ENCODE measurements at regions not wholly inside any gene's neighbourhood (a gene's known extent, or its start where the extent isn't known, plus 50 kb on each side); places are given as distances from the start of the nearest gene placed in this dataset.
A peak's percentile ranks its signal among the peaks of the same experiment; 100 is the strongest.
"Not testable (repeated sequence)": the region's sequence is repeated elsewhere in the genome, so short reads cannot be mapped to it uniquely, and the experiment has no call there.

DNA sequence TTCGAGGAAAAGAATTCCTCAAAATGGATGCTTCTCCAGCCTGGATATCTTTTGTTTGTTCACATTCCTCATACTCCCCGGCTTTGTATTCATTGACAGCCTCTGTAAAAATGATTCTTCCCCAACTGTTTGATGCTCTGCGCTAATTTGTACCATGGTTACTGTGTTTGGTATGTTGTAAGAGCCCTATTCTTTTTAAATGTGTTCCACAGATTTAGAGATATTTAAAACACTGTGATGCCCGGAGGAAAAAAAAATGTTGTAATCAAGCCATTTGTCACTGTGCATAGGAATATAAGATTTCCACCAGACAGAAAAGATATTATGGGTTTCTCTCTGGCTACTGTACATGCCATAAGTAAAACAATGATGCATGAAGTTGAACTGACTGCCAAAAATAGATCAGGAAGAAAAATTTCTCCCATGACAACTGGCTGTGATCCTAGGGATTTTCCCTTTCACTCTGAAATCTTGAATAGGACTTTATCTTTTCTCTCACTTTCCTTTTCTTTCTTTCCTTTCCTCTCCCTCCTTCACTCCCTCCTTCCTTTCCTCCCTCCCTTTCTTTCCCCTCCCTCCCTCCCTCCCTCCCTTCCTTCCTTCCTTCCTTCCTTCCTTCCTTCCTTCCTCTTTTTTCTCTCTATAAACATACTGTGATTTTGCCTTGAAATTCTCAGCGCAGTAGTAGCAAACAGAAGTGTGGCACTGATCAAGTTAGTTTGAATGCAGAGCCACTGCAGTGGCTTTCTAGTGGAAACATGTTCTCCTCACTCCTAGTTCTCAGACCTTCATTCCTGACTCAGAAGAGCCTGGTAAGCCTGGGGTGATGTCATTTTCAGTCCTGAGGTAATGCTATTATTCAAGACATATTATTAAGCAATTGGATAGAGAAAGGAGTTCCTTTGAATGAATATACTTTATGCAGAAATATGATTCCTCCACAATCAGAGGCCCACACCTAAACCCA, 254.9 kb upstream of the TBL1XR1 start:
- in situ Hi-C loops (cut with HindIII; ENCODE audit: low pct_unique_long_range_greater_than_20kb, low sequenced_read_pairs), result no loop called here
- no peak for DNase-seq (ENCODE audit: low read depth, low spot score)

DNA sequence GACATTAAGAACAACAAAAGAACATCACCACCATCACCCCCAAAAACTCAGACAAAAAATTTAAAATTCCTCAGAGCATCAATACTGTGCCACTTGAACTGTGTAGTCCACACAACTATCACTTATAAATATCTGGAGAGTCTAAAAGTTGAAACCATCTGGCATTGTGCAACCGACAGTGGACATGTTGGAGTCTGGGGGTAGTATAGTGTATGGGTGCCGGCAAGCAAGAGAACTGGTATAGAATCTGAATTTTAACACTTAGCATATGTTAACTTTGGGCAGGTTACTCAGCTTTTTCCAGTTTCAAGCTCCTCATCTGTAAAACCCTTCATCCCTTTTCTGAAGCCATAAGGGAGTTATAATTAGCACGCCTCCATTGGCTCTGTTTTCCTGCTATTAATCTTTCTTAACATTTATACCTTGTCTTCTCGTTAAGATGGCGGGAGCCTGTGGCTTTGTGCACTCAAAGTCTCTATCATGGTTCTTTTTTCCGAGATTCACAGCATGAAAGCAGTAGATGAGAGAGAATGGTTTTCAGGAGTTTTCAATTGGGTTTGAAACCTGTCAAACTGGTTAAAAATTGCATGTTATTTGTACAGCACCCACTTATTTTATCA, 255.7 kb upstream of the TBL1XR1 start:
- no peak for DNase-seq (ENCODE audit: low read depth, low spot score)
- in situ Hi-C loops (cut with HindIII; ENCODE audit: low pct_unique_long_range_greater_than_20kb, low sequenced_read_pairs), result no loop called here

DNA sequence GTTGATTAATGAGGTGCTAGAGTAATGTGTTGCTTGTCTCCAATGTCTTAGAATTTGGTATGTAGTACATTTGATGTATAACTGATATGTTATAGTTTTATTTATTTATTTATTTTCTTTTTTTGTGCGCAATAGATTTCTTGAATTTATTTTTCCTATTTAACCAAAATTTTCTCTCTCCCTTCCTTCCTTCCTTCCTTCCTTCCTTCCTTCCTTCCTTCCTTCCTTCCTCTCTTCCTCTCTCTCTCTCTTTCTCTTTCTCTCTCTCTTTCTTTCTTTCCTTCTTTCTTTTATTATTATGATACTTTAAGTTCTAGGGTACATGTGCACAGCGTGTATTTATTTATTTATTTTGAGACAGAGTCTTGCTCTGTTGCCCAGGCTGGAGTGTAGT, 256.2 kb upstream of the TBL1XR1 start:
- in situ Hi-C loops (cut with HindIII; ENCODE audit: low pct_unique_long_range_greater_than_20kb, low sequenced_read_pairs), result no loop called here
- DNase-seq (ENCODE audit: low read depth, low spot score), result no peak

DNA sequence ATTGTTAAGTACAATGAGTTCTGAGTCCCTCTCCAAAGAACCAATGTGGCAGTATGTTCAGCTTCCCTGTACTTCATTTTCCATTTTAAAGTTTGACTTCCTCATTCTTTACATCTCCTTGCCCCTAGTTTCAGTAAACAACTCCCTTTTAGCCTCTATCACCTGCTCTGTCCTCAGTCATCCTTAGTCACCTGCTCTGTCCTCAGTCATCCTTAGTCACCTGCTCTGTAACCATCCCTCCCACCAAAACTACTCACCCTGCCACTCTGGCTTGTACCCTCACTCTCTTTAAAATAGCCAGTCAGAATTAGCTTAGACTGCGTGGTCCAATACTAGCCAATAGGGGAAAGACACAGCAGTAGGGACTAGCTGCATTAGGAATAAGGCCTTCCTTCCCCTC, 259.9 kb upstream of the TBL1XR1 start:
- in situ Hi-C loops (cut with HindIII; ENCODE audit: low pct_unique_long_range_greater_than_20kb, low sequenced_read_pairs); DNase-seq (ENCODE audit: low read depth, low spot score): not testable (repeated sequence)

DNA sequence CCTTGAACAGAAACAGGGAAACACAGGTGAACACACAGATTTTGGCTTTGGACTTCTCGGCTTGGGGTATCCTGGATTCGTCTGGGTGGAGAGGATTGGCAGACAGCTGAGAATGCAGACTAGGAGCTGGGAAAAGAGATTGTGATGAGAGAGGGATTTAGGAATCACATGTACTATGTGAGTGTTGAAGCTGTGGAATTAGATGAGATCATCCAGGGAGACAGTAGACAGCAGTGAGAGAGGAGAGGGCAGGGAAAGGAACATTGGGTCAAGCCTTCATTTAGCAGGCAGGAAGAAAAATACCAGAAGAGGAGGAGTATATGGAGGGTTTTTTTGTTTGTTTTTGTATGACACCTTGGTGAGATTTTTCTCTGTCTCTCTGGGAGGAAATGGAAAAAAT, 262.1 kb upstream of the TBL1XR1 start:
- in situ Hi-C loops (cut with HindIII; ENCODE audit: low pct_unique_long_range_greater_than_20kb, low sequenced_read_pairs), result no loop called here
- DNase-seq (ENCODE audit: low read depth, low spot score), result no peak

DNA sequence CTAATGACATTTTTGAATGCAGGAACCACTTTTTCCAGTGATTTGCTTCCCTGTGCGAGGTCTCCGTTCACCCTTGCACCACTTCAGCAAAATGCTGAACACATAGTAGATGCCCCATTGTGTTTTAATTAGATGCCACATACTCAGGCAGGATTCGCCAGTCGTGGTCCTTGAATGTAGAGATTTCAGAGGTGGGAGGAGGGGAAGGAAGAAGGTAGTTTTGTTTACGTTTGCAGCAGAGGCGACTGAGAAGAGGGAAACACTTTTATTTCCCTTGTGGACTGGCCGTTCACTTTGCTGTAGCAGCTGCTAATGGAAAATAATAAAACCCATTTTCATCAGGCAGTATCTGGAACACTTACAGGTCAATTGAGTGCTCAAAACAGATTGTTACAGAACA, 262.8 kb upstream of the TBL1XR1 start:
- no peak for DNase-seq (ENCODE audit: low read depth, low spot score)
- in situ Hi-C loops (cut with HindIII; ENCODE audit: low pct_unique_long_range_greater_than_20kb, low sequenced_read_pairs), result no loop called here

DNA sequence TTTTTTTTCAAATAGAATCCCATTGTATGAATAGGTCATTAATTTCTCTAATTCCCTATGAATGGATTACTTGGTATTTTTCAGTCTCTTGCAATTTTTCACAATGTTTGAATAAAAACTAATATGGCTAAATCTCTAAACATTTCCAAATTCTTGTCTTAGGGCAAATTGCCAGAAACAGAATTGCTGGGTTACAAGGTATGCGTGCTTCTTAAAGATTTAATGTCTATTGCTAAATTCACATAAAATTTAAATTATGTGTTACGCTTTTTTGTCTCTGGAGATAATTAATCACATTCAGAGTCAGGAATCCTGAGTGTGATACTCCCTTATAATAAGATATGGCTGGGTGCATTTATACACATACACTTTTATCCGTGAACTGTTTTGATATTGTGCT, 264.5 kb upstream of the TBL1XR1 start:
- no peak for DNase-seq (ENCODE audit: low read depth, low spot score)
- in situ Hi-C loops (cut with HindIII; ENCODE audit: low pct_unique_long_range_greater_than_20kb, low sequenced_read_pairs), result no loop called here

DNA sequence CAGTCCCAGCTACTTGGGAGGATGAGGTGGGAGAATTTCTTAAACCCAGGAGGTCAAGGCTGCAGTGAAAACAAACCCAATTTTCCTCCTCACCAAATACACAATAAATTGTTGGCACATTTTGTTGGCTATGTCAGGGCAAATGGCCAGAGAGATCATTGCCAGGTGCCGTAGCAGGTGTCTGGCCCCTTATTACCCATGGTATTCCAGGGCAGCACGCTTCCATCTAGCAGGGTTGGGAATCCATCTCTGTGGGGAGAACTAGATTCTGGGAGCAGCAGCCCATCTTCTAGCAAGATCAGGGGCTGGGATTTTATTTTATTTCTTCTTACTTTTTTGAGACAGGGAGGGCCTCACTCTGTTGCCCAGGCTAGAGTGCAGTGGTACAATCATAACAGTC, 266.1 kb upstream of the TBL1XR1 start:
- DNase-seq (ENCODE audit: low read depth, low spot score), result not testable (repeated sequence)

DNA sequence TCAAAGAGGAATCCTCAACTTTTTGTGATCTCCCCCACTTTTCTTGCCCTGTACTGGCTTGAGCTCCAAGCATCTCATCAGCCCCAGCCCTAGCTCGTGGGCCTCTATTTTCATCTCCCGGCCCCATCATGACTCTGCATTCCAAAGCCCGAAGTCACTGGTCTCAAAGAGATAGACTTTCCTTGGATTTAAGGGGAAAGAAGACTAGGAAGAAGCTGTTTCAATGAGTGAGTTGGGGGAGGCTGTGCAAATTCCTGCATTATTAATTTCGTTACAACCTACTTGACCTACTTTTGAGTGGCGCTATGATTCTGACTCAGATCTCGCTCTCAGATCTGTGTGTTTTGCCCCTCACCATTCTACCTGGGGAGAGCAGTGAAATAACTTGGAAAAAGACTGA, 266.6 kb upstream of the TBL1XR1 start:
- in situ Hi-C loops (cut with HindIII; ENCODE audit: low pct_unique_long_range_greater_than_20kb, low sequenced_read_pairs), result no loop called here
- DNase-seq (ENCODE audit: low read depth, low spot score), result no peak

More for the DNA sequence above, 266.1 kb upstream of the TBL1XR1 start:
- in situ Hi-C loops (cut with HindIII; ENCODE audit: low pct_unique_long_range_greater_than_20kb, low sequenced_read_pairs), result not testable (repeated sequence)

DNA sequence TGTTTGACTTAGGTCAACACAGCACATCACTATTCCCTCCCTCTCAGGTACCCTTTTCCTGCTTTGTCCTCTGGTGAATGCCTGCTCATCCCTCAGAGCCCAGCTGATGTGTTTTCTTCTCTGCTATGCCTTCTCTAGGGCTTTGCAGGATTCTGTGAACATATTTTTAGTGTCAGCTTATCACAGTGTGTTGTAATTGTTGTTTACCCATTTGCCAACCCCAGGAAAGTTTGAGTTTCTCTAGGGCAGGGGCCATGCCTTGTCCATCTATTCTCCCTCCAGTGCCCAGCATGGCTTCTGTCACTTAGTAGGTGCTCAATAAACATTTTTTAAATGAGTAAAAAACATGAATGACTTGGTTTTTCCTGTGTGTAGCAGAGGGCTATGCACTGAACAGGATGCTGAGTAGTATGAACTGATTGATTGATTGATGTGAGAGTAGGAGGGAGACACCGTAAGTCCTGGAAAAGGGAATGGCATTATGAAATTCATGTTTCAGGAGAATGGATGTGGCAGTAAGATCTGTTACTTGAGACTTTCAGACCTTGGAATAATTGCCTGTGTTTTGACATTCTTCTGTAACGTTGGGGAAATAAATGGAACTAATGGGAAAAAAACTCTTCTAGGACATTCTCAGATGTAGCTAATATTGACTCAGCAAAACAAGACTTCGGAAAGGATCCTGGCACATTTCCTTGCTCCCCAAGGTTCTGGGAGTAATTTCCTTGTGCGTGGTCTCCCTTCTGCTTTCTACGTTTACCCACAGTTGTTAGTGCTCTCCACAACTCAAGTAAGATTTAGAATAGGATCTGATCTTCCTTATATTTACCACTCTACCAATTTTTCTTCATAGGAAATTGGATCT, 267.3 kb upstream of the TBL1XR1 start:
- in situ Hi-C loops (cut with HindIII; ENCODE audit: low pct_unique_long_range_greater_than_20kb, low sequenced_read_pairs), result no loop called here
- DNase-seq (ENCODE audit: low read depth, low spot score), result no peak

DNA sequence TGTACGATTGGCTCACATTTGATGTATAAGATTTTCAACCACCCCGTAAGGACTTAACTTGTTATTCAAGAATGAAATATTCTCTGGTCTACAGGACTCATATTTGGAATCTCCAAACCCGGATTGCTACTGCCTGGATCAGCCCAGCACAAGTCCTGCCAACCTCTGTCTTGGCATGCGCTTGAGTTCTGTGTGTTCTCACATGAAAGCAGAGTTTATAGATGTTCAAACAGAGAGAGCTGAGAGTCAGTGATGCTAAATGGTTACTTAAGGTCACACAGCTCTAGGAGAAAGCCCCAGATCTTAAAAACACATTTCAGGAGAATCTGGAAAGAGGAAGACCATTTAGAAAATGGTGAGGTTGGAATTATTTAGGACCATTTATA, 268.0 kb upstream of the TBL1XR1 start:
- in situ Hi-C loops (cut with HindIII; ENCODE audit: low pct_unique_long_range_greater_than_20kb, low sequenced_read_pairs), result no loop called here
- DNase-seq (ENCODE audit: low read depth, low spot score), result no peak

DNA sequence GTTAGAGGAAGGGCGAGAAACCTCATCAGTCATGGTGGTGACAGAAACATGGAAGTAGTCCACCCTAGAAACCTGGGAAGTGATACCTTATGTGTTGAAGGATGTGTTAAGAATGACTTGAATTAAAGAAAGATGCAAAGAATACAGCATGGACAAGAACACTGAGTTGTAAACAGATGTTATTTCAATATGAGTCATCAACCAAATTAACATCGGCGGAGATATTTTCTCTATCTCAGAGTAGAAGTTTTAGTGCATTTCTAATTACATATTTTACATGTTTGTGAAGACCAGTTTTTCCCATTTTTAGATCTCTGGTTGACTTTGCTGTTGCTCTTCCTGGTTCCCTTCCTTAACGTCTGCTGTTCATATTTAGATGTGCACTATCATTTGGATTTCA, 268.8 kb upstream of the TBL1XR1 start:
- in situ Hi-C loops (cut with HindIII; ENCODE audit: low pct_unique_long_range_greater_than_20kb, low sequenced_read_pairs), result no loop called here
- no peak for DNase-seq (ENCODE audit: low read depth, low spot score)

DNA sequence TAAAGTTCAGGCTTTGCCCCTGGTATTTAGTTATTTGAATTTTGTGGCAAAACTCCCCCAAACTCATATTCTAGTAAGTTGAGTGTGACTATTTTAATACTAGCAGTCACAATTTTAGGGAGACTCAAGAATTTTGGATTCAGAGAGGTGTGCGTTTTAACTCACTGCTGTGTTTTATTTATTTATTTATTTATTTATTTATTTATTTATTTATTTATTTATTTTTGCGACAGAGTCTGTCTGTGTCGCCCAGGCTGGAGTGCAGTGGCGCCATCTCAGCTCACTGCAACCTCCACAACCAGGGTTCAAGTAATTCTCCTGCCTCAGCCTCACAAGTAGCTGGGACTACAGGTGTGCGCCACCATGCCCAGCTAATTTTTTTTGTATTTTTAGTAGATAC, 269.3 kb upstream of the TBL1XR1 start:
- in situ Hi-C loops (cut with HindIII; ENCODE audit: low pct_unique_long_range_greater_than_20kb, low sequenced_read_pairs); DNase-seq (ENCODE audit: low read depth, low spot score): not testable (repeated sequence)

DNA sequence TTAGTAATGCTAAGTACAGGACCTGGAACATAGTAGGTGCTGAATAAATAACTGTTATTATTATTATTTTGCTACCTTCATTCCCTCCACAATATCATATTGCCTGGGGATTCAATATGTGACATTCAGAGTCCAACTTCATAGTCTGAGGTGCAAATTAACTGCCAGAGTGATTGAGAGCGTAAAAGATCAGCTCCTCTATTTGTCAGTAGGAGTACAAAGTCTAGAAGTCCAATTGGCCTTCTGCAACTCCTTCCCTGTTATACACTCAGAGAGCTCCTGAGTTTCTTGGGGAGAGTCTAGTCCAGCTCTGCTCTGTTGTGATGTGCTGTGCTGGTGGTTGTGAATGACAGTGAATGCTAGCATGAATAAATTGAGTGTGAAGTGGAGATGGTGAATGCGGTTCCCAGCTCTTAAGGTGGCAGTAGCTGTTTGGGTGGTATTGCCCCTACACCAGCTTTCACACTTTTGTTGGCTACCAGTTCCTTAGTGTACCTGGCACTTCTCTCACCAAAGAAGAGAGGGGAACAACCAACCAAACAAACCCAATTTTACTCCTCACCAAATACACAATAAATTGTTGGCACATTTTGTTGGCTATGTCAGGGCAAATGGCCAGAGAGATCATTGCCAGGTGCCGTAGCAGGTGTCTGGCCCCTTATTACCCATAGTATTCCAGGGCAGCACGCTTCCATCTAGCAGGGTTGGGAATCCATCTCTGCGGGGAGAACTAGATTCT, 270.1 kb upstream of the TBL1XR1 start:
- in situ Hi-C loops (cut with HindIII; ENCODE audit: low pct_unique_long_range_greater_than_20kb, low sequenced_read_pairs), result no loop called here
- no peak for DNase-seq (ENCODE audit: low read depth, low spot score)

DNA sequence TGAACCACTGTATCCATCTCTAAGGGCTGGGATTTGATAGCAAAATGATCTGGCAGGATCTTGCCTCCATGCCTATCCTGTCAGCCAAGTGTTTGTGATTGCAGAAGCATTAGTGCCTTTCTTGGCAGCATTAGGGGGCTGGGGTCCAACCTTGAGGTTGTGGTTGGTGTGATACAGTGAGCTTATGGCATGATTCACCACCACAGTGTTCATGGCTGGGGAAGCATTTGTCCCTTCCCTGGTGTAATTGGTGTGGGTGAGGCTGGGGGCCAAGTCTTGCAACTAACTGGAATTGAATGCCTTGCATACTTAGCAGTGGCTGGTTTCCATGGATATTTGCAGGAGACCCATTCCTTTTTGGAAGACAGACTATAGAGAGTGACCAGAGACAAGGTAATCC, 271.0 kb upstream of the TBL1XR1 start:
- DNase-seq (ENCODE audit: low read depth, low spot score), result no peak
- in situ Hi-C loops (cut with HindIII; ENCODE audit: low pct_unique_long_range_greater_than_20kb, low sequenced_read_pairs), result no loop called here

DNA sequence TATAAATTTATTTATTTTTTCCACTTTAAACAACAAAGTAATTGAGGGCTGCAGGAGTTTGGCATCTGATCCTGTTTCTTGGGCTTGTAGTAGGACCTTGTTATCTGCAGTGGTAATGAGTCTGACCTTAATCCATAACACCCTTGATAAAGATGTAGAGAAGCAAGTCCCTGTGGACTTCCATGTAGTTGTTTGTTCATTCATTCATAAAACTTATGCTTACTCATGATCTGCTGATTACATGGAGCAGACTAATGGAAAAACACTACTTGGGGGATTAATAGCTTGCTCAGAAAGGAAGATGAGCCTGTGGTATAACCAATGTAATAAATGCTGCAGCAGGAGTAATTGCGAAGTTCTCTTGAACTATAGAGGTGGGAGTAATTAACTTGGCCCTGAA, 271.5 kb upstream of the TBL1XR1 start:
- in situ Hi-C loops (cut with HindIII; ENCODE audit: low pct_unique_long_range_greater_than_20kb, low sequenced_read_pairs), result no loop called here
- DNase-seq (ENCODE audit: low read depth, low spot score), result peak; percentile 46

DNA sequence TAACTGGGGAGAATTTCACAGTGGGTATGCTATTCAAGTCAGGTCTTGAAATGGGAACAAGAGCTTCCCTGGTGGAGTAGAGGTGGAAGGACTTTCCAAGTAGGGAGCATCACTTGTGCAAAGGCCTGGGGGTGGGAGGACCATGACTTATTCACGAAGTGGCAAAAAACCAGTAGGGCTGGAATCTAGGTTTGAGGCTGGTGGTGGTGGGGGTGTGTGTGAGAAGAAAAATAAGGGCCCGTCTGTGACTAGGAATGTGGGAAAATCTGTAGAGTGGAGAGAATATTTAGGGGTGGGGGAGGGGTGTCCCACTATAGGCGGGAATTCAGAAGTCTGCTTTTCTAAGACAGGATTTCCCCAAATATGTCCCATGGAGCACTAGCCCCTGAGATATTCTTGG, 271.9 kb upstream of the TBL1XR1 start:
- no peak for DNase-seq (ENCODE audit: low read depth, low spot score)
- in situ Hi-C loops (cut with HindIII; ENCODE audit: low pct_unique_long_range_greater_than_20kb, low sequenced_read_pairs), result no loop called here
